Epithelial cell of proximal tubule (primary cell): ENCODE measurements at regions not wholly inside any gene's neighbourhood (a gene's known extent, or its start where the extent isn't known, plus 50 kb on each side); places are given as distances from the start of the nearest gene placed in this dataset.

ENCODE experiments used
- DNase-seq: peaks from one replicate; pipeline ENCODE4 v3.0.0-alpha.2; 2011; ENCODE audit warnings: low read depth
- H3K4me3 ChIP-seq: 2 replicates; pipeline ENCODE4 v1.5.1; 2011; ENCODE audit warnings: low read depth, mild to moderate bottlenecking, low read length
- TF ChIP-seq, protein P1 (sequence below): conservative IDR thresholded peaks from 2 replicates; pipeline ENCODE4 v1.5.1; 2012; ENCODE audit warnings: low read depth, mild to moderate bottlenecking, low read length

GRCh38 chr10:33635967-33636515 lies 301.6 kb upstream of the NRP1 start:
- H3K4me3 ChIP-seq: no peak overlapping the region
- no peak for DNase-seq
- TF ChIP-seq, protein P1, sequence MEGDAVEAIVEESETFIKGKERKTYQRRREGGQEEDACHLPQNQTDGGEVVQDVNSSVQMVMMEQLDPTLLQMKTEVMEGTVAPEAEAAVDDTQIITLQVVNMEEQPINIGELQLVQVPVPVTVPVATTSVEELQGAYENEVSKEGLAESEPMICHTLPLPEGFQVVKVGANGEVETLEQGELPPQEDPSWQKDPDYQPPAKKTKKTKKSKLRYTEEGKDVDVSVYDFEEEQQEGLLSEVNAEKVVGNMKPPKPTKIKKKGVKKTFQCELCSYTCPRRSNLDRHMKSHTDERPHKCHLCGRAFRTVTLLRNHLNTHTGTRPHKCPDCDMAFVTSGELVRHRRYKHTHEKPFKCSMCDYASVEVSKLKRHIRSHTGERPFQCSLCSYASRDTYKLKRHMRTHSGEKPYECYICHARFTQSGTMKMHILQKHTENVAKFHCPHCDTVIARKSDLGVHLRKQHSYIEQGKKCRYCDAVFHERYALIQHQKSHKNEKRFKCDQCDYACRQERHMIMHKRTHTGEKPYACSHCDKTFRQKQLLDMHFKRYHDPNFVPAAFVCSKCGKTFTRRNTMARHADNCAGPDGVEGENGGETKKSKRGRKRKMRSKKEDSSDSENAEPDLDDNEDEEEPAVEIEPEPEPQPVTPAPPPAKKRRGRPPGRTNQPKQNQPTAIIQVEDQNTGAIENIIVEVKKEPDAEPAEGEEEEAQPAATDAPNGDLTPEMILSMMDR: no peak

GRCh38 chr10:33632432-33632831 lies 298.0 kb upstream of the NRP1 start:
- DNase-seq: no peak
- no peak overlapping the region for H3K4me3 ChIP-seq
- TF ChIP-seq, protein P1: no peak

DNA sequence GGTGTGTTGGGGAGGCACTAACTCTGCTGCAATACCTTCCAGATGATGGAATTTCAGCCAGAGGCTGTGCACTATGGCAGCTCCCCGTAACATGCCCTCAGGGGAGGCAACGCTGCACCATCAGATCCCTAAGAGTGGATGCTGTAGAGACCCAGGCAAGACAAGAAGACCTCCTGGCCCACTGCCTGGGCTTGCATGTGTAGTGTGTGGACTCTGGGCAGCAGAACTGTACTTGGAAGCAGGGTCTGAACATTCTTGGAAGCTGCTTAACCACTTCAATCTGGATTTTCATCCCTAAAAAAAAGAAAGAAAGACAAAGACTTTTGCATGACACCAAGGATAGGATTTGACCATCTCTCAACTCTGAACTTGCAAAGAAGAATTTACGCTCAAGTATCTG lies 297.5 kb upstream of the NRP1 start:
- TF ChIP-seq, protein P1: no peak

GRCh38 chr10:33630761-33631160 lies 296.3 kb upstream of the NRP1 start:
- TF ChIP-seq, protein P1: no peak
- no peak overlapping the region for H3K4me3 ChIP-seq
- no peak for DNase-seq

More for the DNA sequence above, 297.5 kb upstream of the NRP1 start:
- DNase-seq: no peak
- no peak overlapping the region for H3K4me3 ChIP-seq

GRCh38 chr10:33627611-33628010 lies 293.1 kb upstream of the NRP1 start:
- TF ChIP-seq, protein P1: no peak
- no peak overlapping the region for H3K4me3 ChIP-seq
- DNase-seq: no peak

DNA sequence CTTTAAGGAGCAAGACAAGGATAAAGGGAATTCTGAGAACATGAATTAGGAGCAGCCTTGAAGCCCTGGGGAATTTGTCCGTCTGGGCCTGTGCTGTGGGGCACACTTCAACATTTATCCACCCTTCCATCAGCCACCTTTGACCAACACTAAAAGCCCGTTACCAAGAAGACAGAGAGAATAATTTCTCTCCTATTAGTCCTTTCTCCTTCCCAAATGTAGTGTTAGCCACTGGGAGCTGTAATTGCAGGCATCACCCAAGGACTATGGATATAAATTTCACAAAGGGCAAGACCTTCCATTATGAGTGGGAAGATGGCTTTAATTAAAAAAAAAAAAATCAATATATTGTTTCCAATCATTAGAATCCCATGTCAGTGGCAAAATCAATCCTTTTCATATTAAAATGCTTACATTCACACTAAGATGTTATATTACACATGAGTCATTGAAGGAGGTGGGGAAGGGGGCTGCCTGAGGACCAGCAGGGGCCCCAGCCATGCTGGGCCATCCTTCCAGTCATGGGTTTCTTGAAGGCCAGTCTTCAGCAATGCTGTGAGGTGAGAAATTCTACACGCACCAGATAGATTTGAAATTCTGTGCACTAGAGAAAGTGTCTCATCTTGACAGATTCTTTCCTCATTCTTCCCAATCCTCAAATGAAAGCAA lies 292.5 kb upstream of the NRP1 start:
- TF ChIP-seq, protein P1: no peak
- no peak overlapping the region for H3K4me3 ChIP-seq
- no peak for DNase-seq

DNA sequence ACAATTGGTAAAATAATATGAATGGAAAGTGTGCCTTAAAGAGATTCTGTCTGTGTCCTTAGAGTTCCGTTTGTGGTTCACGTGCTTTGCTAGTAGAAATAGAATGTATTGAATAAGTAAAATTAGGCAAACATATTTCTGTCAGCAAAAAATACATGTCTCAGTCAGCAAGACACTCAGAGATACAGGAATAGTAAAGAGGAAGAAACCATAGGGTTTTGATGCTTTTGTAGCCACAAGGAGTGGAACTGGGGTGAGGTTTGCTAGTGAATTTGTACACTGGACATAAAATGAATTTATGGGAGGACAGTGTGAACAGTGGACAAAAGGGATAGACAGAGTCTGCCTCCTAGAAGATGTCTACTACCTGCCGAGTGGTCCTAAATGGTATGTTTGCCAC lies 289.2 kb upstream of the NRP1 start:
- H3K4me3 ChIP-seq: no peak overlapping the region
- DNase-seq: no peak
- TF ChIP-seq, protein P1: no peak
